ENCODE measurements at regions not wholly inside any gene's neighbourhood (a gene's known extent, or its start where the extent isn't known, plus 50 kb on each side); places are given as distances from the start of the nearest gene placed in this dataset.

GRCh38 chr1:79220509-79220908 lies 214.0 kb upstream of the ADGRL4 start:
- no peak for TF ChIP-seq CTCF (IDR thresholded peaks at IDR 0.05)
- Histone ChIP-seq H3K27ac (no peak overlapping the region), H3K4me1 (no peaks in the 10 kb centered on the region), H3K27me3 (no peaks in the 10 kb centered on the region), H3K36me3 (no peaks in the 10 kb centered on the region), H3K9me3 (peaks cover 7% of the 10 kb centered on the region), H3K4me3 (no peak overlapping the region)
- intact Hi-C loops (cut with DNase I), result no loop called here
- no peak for ATAC-seq
- no peak for DNase-seq

GRCh38 chr1:79215311-79215710 lies 208.8 kb upstream of the ADGRL4 start:
- TF ChIP-seq CTCF (IDR thresholded peaks at IDR 0.05), result no peak
- Histone ChIP-seq H3K27ac (no peak overlapping the region), H3K9me3 (peaks cover 2% of the 10 kb centered on the region), H3K27me3 (no peaks in the 10 kb centered on the region), H3K4me3 (no peak overlapping the region), H3K4me1 (no peaks in the 10 kb centered on the region), H3K36me3 (no peaks in the 10 kb centered on the region)
- ATAC-seq (no peak), DNase-seq (no peak)
- intact Hi-C loops (cut with DNase I), result no loop called here

- TF ChIP-seq CTCF (IDR thresholded peaks at IDR 0.05), result no peak
- Histone ChIP-seq H3K9me3 (no peaks in the 10 kb centered on the region), H3K27ac (no peak overlapping the region), H3K36me3 (no peaks in the 10 kb centered on the region), H3K4me3 (no peak overlapping the region), H3K27me3 (no peaks in the 10 kb centered on the region), H3K4me1 (no peaks in the 10 kb centered on the region)
- ATAC-seq (no peak), DNase-seq (no peak)
- intact Hi-C loops (cut with DNase I), result no loop called here
Measured at GRCh38 chr1:79207786-79208185, 201.3 kb upstream of the ADGRL4 start.

GRCh38 chr1:79207331-79207730 lies 200.8 kb upstream of the ADGRL4 start:
- no peak for TF ChIP-seq CTCF (IDR thresholded peaks at IDR 0.05)
- intact Hi-C loops (cut with DNase I), result no loop called here
- ATAC-seq (no peak), DNase-seq (no peak)
- H3K36me3 ChIP-seq, result no peaks in the 10 kb centered on the region
- no peaks in the 10 kb centered on the region for H3K27me3 ChIP-seq
- H3K4me3 ChIP-seq, result no peak overlapping the region
- H3K9me3 ChIP-seq, result no peaks in the 10 kb centered on the region
- H3K27ac ChIP-seq, result no peak overlapping the region
- no peaks in the 10 kb centered on the region for H3K4me1 ChIP-seq

- no peaks in the 10 kb centered on the region for H3K4me1 ChIP-seq
- TF ChIP-seq CTCF (IDR thresholded peaks at IDR 0.05), result no peak
- no peak overlapping the region for H3K27ac ChIP-seq
- H3K4me3 ChIP-seq, result no peak overlapping the region
- H3K9me3 ChIP-seq, result no peaks in the 10 kb centered on the region
- ATAC-seq, result no peak
- intact Hi-C loops (cut with DNase I), result no loop called here
- H3K27me3 ChIP-seq, result no peaks in the 10 kb centered on the region
- DNase-seq, result no peak
- no peaks in the 10 kb centered on the region for H3K36me3 ChIP-seq
Measured at GRCh38 chr1:79204779-79205479, 198.4 kb upstream of the ADGRL4 start.

GRCh38 chr1:79198832-79199231 lies 192.3 kb upstream of the ADGRL4 start:
- ATAC-seq, result no peak
- intact Hi-C loops (cut with DNase I), result no loop called here
- no peak for DNase-seq
- no peaks in the 10 kb centered on the region for H3K4me1 ChIP-seq
- no peak overlapping the region for H3K27ac ChIP-seq
- H3K9me3 ChIP-seq, result no peaks in the 10 kb centered on the region
- no peaks in the 10 kb centered on the region for H3K36me3 ChIP-seq
- H3K27me3 ChIP-seq, result no peaks in the 10 kb centered on the region
- no peak for TF ChIP-seq CTCF (IDR thresholded peaks at IDR 0.05)
- no peak overlapping the region for H3K4me3 ChIP-seq
